NCI-H446 treated with DMSO at 0.1 percent for 48 hours (cell line): ENCODE measurements at regions not wholly inside any gene's neighbourhood (a gene's known extent, or its start where the extent isn't known, plus 50 kb on each side); places are given as distances from the start of the nearest gene placed in this dataset.

Experiments used
- DNase-seq: peaks from one replicate; lab custom pipeline; 2025; lab: John Stamatoyannopoulos, UW

- DNase-seq: no peak
Observed at GRCh38 chrX:40278340-40279090, 180.8 kb upstream of the BCOR start.

DNA sequence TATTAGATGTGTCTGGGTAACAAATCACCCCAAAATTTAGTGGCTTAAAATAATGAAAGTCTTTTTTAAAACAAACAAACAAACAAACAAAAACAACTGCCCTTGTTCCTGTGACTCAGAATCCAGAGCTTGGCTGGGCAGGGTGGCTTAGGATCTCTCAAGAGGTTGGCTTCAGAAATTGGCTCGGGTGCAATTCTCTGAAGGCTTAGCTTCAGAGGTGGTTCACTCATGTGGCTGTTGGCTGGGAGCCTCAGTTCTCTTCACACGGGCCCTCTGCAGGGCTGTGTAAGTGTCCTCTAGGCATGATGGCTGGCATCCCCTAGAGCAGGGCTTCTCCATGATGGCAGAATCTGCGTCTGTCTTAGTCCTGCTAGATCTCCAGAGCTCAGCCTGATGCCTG, 179.9 kb upstream of the BCOR start:
- no peak for DNase-seq

GRCh38 chrX:40273356-40274050, 175.7 kb upstream of the BCOR start:
- no peak for DNase-seq

- DNase-seq: no peak
Observed at GRCh38 chrX:40272776-40273175, 175.0 kb upstream of the BCOR start.

DNA sequence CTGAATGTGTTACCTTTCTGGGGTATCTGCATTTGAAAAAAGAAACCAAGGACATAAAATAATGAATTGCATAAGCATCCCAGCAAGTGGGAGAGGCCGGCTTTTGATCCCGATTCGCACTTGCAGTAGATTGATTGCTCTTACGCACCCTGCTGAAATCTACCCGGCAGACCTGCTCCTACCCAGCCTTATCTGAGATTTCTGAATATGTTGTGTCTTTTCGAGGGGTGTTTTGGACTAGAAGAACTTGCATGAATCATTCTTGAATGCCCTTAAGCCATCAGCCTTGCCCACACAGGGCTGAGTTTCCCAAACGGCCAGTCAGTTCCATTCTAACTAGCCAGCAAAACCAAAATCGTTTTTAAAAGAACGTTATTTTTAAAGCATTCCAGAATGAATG, 174.4 kb upstream of the BCOR start:
- DNase-seq: no peak

DNA sequence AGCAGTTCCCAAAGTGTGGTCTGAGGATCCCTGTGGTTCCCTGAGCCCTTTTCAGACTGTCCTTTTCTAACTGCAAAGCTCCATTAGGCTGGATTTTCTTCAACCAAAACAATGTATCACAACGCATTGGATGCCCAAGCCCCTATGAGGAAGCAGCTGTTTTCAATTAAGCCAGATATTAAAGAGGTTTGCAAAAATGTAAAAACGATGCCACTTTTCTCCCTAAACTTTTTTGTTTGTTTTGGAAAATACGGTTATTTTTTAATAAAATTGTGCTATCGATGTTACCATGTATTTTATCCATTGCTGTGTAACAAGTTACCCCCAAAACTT, 170.4 kb upstream of the BCOR start:
- DNase-seq: no peak

GRCh38 chrX:40267334-40268187, 169.8 kb upstream of the BCOR start:
- no peak for DNase-seq

- peak; percentile 6 for DNase-seq
Observed at GRCh38 chrX:40266490-40267333, 169.0 kb upstream of the BCOR start.

DNA sequence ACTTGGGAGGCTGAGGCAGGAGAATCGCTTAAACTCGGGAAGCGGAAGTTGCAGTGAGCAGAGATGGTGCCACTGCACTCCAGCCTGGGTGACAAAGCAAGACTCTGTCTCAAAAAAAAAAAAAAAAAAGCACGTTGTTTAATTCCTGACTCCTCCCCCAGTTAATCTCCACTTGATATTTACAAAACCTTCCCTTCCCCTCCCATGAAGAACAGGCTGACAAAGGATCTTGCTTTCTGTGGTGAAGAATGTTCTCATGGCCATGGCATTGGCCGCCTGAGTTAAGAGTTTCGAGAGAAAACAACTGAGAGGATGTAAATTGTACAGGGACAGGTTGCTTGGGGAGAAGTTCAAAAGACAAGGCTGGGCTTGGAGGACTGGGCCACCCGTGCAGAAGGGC, 168.2 kb upstream of the BCOR start:
- no peak for DNase-seq

DNA sequence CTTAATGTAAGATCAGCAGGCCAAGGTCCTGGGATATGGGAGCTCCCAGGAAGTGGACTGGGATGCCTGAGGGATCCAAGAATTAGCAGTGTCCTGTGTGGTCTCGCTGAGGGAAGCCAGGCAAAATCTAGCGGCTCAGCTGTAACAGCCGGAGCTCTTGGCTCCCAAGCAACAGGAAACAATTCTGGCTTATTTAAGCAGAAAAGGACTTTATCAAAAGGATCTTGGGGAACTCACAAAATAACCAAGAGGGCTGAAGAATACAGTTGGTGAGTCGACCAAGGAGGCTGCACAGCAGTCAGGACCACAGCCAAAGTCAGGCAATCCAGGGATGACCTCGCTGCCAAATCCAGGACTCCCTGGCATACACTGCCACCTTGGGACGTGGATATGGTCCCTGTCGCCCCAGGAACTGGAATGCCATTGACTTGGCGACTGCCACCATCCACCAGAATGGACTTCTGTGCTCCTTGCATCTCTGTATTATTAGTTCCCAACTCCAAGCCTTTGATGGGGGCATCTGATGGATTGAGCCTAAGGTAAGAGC, 165.3 kb upstream of the BCOR start:
- DNase-seq: no peak

DNA sequence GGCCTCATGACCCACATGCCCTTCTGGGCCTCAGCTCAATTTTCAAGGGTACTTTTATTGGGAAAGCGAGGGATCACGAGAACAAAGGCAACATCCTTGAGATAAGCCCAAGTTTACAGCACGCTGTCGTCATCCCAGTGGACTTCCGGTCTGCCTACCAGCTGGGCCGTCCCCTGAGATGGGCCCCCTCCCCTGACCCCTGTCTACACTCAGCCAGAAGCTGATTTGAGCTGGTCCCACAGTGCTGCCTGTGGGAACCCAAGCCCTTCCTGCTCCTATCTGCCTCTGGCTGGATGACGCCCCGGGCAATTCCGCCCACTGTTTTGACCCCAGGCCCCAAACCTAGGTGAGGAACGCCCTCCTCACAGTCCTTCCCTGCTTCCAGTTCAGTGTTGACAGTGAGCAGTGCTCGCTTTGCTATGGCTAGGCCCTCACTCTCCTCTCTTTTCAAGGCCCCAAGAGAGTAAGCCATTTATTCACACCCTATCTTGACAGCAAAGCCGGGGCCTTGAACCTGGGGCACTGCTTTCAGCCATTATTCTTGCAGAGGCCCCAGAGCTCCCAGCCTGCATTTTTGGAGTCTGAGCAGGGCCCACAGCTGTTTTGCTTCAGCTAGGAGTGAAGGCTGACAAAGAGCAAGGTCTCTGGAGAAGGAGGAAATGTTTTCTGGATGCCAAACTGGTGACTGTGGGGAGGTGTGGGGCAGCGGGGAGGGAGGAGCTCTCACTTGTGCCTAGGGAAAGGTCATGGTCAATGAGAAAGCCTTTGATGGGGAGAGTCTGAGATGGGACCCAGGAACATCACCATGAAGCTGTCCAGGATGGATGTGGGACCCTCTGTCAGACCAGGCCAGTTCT, 164.6 kb upstream of the BCOR start:
- DNase-seq: no peak

DNA sequence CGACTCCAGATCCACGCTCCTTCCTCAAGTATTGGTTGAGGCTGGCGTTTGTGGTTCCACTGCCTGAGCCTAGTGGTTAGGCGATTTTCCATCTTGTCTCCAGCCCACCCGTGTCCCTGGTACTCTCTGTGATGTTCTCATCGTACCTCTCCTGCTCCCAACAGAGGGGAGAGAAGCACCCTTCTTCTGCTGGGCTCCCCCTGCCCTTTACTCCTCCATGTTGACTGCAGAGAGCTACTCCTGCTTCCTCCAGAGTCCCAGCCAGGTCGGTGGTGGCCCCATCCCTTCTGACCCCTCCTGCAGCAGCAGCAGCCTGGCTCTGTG, 164.0 kb upstream of the BCOR start:
- no peak for DNase-seq

DNA sequence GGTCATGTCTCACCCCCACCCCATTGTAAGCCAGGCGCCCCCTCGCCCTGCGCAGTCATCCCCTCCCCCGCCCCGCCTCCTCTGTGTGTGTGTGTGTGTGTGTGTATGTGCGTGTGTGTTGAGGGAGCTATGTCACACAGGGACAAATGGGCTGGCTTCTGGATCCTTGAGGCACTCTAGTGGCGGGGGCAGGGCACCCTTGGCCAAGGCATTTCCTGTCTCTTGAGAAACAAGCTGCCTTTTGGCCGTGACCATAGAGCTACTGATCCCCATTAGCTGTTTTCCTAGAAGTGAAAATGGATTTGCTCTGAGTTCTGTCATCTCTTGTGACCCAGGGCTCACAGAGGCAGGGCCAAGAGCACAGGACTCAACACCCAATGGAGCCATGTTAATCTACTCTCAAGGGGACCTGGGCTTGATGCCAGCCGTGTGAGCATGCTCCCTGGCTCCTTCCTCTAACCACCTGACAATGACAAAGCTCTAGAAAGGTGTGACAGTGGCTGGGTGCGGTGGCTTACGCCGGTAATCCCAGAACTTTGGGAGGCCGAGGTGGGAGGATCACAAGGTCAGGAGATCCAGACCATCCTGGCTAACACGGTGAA, 162.5 kb upstream of the BCOR start:
- no peak for DNase-seq

DNA sequence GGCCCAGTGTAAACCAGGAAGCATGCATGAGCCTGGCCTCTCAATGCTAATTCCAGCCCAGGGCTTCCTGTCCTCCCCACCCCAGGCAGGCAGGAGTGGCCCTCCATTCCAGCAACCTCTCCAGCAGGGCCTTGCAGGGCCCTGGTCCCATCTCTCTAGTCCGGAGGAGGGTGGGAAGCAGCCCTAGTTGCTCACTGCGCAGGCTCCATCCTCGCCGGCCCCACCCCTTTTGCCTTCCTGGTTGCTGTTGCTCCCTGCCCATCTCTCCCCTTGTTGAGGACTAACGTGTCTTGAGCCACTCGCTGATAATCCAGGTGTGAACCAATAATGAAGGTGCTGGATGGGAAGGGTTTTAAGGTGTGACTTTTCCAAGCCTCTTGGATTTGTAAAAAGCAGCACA, 161.2 kb upstream of the BCOR start:
- DNase-seq: no peak

DNA sequence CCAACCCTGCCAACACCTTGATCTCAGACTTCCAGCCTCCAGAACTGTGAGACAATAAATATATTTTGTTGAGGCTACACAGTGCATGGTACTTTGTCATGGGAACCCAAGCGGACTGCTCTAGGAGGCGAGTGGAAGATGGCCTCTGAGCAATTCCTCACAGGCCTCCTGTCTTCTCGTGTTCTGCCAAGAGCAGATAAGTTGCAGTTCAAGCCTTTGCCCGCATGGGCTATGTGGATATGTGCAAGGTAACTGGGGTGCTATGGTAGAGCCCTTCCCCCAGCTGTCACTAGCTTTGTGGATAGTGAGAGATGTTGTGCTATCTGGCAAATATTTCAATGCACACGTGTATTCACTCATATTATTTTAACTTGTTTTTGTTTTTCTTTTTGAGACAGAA, 156.0 kb upstream of the BCOR start:
- DNase-seq: no peak

GRCh38 chrX:40249582-40249981, 151.8 kb upstream of the BCOR start:
- no peak for DNase-seq

- DNase-seq: no peak
Observed at GRCh38 chrX:40248822-40249221, 151.1 kb upstream of the BCOR start.

GRCh38 chrX:40247848-40248622, 150.3 kb upstream of the BCOR start:
- DNase-seq: no peak

DNA sequence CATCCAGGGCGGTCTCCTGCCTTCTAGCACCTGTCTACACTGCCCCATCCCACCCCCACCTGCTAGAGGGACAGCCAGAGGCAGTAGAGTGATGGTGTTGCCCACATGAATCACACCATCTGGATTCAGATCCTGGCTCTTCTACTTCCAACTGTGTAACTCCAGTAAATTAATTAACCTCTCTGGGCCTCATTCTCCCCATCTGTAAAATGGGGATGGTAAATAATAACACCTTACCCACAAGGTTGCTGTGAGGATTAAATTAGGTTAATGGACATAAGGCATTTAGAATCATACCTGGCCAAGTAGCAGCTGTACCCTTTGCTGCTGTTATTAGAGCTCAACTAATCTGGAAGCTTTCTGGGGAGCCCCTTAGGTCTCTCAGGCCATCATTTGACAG, 149.6 kb upstream of the BCOR start:
- DNase-seq: no peak
